NCI-H446 (cell line): ENCODE measurements at regions not wholly inside any gene's neighbourhood (a gene's known extent, or its start where the extent isn't known, plus 50 kb on each side); places are given as distances from the start of the nearest gene placed in this dataset.

Source experiments
- DNase-seq, 2 experiments: peaks; one replicate each; lab custom pipeline; 2025; lab: John Stamatoyannopoulos, UW

DNA sequence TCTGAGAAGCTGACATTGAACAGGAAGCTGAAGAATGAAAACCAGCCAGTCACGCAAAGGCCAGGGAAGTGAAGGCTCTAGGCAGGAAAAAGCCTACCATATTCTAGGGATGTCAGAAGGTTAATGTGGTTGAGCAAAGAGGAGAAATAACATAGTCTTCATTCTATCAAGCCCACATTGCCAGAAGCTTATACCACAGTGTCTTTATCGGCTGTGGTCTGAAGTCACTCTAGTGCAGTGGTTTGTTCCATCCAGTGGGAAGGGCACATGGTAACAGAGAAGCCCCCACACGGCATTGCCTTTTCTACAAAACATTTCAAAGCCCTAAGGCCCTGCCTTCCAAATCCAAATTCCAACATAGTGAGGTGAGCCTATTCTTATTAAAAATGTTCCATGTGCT is 311.3 kb downstream of the TNS1 start:
- no peak for DNase-seq

DNA sequence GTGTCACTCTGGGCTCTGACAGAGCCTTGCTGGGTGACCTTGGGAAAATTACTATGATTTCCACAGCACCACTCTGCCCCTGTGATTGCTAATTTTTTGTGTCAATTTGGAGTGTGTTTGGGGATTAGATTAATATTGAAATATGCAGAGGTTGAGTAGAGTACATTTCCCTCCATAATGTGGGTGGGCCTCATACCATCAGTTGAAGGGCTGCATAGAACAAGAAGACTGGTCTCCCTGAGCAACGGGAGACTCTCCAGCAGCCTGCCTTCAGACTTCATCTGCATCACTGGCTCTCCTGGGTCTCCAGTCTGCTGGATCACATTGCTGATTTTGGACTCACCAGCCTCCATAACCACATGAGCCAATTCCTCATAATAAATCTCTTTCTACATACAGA is 313.7 kb downstream of the TNS1 start:
- DNase-seq: no peak

DNA sequence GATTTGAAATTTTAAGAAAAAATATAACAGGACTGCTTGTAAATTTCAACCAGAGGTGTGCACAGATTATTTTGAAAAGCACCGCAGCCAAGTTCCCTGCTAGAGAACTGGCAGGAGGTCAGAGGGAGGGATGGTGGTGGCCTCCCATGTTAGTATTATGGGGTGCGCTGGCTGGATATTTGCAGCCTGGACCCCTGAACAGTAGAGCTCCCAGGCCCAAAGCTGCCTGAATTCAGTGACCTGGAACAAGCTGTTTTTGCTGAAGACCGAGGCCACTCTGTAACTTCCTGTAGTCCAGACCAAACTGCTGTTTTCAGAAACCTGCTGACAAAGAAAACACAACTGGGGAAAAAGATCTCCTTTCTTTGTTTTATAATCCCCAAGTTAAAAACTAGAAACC is 314.3 kb downstream of the TNS1 start:
- DNase-seq: no peak

GRCh38 chr2:217687771-217688170 is 315.0 kb downstream of the TNS1 start:
- DNase-seq: no peak

- no peak for DNase-seq
Measured at GRCh38 chr2:217685255-217685605, 317.6 kb downstream of the TNS1 start.

DNA sequence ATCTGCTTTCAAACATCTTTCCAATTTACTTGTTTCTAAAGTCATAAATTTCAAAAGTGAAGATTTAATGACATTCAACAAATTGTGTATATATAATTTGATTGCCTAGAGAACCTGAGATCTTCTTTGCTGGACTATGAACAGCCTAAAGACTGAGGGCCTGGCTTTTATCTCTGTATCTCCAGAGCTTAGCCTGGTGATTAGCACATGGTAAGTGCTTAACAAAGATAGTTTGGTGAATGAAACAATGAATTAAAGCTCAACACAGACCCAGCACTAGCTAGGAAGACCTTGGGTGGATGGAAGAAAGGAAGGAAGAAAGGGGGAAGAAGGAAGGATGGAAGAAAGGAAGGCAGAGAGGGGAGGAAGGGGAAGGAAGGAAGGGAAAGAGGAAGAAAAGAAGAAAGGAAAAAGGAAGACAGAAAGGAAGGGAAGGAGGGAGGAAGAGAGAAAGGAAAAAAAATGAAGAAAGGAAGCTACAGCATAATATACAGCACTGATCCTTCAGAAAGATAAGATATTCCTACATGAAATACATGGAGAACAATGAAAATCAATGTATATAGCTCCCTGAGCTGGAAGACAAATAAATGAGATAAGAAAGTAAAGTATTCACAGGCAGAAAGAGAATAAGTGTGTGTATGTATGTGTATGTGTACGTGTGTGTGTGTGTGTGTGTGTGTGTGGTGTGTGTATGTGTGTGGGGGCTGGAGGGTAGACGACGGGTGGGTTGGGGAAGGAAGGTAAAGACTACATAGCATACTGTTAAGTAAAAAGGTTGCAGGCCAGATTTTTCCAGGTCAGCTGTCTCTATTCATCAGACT is 318.2 kb downstream of the TNS1 start:
- DNase-seq: no peak

DNA sequence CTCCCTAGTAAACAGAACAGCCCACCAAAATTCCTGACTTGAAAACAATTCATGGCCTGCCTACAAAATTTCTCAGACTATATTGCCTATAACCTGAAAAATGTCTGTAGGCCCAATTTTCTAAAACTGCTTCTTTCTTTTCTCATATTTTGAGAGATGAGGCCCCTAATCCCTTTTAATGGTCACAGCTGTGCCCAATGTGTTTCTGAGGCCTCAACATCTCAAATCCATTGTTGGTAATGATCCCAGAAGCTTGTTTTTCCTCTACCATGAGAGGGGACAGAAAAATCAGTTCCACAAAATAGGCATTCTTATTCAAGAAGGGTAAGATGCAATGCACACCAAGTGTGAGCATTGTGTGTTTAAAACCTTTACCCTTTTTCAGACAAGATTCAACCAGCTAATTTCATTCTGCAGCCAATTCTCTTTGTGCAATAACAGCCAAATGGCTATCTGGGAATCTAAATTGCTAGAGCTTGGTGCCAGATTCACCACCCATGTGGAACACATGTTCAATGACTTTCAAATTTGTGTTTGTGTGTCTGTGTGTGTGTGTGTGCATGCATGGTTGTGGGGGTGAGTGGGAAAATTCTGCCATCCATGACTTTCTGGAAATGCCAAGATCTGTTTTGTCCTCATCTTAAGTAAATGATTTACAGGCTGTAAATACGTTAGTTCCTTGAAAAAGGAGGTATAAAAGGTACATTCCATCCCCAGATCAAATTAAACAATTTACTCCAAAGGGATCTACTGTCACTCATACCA is 319.5 kb downstream of the TNS1 start:
- DNase-seq: no peak

- no peak for DNase-seq
Measured at GRCh38 chr2:217681791-217682190, 321.0 kb downstream of the TNS1 start.

- no peak for DNase-seq
Measured at GRCh38 chr2:217680381-217680780, 322.4 kb downstream of the TNS1 start.

DNA sequence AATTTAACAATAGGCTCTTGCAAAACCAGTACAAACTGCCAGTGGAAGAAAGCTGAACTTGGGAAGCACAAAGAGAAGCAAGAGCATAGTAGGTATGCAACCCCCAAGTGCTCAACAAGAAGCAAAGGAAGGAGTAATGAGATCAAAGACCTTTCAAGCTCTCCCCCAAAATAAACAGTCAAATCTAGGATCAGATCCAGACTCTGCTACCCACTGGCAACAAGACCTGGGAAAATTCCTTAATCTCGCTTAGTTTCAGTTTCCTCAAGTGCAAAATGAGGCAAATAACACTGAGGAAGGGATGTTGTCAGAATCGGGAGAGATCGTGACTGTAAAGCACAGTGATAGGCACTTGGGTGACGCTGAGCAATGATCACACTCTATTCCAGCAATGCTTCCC is 329.2 kb downstream of the TNS1 start:
- no peak for DNase-seq

DNA sequence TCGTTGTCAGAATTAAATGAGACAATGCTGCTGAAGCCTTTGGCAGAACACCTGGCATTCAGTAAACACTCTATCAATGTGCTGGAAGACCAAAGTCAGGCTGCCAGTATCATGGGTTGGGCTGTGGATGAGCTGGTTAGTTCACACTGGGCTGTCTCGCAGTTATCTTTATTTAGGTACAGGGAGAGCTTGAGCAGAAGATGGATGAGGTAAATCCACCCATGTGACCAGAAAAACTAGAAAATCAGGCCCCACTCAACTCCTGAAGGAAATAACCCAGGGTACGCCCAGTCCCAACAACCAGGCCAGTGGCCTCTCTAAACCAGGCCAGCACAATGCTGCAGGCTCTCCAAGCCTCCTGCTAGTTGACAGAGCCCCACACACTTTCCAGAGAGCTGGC is 330.3 kb downstream of the TNS1 start:
- no peak for DNase-seq

DNA sequence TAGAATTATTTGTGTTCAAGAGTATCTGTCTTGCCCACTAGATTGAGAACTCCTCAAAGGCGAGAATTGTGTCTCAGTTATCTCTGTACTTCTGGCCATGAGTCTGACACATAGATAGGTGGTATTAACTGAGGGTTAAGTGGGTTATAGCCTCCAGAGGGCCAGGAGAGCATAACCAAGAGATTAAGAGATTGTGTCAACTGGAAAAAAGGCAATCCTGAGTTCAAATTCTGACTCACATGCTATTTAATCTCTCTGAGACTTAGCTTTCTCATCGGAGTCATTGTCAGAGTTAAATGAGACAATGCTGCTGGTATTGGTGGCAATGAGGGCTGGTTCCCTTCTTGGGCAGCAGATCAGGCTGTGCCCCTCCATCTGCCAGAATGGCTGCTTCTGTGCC is 330.9 kb downstream of the TNS1 start:
- DNase-seq: no peak

DNA sequence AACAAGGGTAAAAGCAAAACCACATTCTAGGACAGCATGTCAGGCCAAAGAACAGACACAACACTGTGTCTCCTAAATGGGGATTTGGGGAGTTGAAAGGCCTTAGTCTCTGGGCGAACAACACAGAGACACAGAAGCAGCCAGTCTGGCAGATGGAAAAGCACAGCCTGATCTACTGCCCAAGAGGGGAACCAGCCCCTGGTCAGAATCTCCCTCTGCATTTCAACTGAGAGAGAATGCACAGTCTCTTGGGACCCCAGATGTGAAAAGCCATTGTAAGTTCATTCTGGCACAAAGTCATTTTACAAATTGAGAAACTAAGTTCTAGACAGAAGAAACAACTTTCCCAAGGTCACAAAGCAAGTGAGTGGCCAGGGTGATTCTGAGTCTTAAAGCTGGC is 331.7 kb downstream of the TNS1 start:
- no peak for DNase-seq

DNA sequence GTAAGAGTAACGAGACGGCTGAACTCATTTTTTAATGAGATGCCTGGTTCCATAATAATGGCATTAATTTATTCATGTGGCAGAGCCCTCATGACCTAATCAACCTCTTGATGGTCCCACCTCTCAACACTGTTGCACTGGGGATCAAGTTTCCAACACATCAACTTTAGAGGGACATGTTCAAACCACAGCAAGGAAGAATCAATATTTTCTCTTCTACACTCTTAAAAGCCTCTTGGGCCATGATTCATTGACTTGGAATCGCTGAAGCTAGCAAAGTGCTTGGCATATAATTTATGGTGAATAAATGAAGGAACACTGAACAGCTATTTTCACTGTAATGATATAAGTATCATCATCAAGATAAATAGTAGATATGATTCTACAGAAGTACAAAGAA is 333.0 kb downstream of the TNS1 start:
- no peak for DNase-seq

GRCh38 chr2:217667512-217667911 is 335.3 kb downstream of the TNS1 start:
- DNase-seq: no peak

DNA sequence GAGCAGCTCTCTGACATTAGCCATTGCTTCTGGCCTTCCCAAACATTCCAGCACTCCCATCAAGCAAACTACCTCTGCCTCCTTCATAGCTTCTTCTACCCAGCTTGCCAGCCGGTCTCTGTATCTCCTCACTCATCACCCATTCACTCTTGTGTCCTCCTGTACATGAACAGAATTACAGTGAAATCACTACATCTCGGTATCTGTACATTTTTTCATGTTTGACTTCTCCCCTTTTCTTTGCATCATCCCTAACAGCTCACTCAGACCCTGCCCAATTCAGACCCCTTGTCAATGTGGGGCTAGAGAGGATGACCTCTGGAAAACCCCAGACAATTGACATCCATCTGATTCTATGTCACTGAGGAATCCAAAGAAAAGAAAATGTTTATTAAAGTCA is 335.8 kb downstream of the TNS1 start:
- DNase-seq: no peak

DNA sequence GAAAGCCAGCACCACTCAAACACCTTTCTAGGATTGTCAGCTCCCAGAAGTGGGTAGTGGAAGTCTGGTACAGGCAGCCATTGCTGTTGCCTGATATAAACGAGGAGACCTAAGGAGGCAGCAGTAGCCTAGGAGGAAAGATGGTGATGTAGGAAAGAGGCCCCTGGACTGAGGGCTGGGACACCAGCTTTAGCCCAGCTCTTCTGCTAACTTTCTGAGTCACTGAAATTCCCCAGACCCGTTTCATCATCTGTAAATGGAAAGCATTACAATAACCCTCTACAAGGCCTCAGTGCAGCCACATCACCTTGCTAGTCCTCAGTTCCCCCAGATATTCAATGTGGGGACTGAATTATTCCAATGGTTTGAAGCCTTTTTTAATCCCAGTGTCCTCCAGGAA is 336.5 kb downstream of the TNS1 start:
- no peak for DNase-seq

GRCh38 chr2:217664761-217665160 is 338.0 kb downstream of the TNS1 start:
- DNase-seq: no peak

- DNase-seq: no peak
Measured at GRCh38 chr2:217662984-217663602, 339.7 kb downstream of the TNS1 start.

DNA sequence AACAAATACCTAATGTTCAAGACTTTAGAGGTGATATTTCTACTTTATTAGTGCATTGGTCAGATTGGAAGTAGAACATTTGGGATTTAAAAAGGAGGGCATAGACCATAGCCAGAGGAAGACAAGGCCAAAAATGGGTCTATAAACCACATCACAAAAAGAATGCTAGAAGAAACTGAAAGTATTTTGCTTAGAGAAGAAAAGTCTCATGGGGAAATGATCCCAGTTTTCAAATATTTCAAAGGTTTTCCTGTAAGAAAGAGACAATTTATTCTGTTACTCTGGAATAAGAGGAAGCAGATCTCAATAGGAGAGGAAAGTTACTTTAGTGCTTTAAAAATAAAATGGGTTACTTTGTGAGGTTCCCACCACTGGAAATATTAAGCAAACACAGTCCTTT is 341.4 kb downstream of the TNS1 start:
- DNase-seq: no peak

DNA sequence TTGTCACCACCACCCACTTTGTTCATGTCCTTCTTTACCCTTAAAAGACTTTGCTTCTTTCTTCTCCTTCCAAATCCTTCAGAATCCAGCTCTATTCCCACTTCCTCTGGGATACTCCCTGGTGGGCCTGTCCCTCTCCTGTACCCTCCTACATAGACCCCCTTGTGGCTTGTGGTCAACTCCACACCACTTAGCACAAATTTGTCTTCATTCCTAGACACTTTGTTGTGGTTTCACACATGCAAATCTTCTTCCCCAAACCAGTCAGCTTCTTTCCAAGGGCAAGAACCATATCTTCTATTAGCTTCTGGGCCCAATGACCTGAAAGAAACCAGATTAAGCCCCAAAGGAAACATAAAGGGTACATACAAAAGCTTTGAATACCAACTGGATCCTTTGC is 342.4 kb downstream of the TNS1 start:
- DNase-seq: no peak

DNA sequence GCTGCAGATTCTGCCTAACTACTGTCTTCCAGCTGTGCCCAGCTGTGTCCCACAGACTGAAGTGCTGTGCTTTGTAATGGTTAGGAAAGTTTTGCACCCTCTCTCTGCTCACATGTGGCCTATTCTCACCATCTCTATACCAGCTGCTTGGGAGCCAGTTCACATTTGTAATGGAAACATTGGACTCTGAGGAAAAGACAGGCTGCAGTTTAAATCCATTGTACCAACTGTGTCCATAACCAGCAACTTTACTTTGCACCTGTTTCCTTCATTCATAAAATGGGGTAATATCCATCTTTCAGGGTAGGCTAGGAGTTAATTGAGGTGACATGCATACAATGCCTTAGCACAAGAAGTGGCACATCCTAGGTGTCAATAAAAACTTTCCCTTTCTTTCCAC is 344.0 kb downstream of the TNS1 start:
- no peak for DNase-seq

DNA sequence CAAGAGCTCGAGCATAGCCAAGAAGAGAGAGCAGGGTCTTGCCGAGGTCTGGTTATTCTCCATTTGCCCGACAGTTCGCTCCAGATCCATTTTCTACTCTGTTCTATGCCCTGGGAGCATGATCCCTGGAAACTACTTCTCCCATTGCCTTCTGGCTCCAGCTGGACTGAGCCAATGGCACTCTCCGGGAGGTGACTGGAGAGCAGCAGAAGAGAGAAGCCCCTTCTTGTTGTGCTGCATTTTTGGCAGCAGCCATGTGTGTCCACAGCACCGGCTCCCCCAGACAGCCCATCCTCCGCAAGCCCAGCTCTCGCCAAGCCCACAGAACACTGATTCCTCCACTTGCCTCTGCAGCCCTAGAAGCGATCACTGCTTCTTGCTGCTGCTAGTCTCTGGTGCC is 345.5 kb downstream of the TNS1 start:
- DNase-seq: no peak
